ENCODE measurements at regions not wholly inside any gene's neighbourhood (a gene's known extent, or its start where the extent isn't known, plus 50 kb on each side); places are given as distances from the start of the nearest gene placed in this dataset.
"Not testable (repeated sequence)": the region's sequence is repeated elsewhere in the genome, so short reads cannot be mapped to it uniquely, and the experiment has no call there.

DNA sequence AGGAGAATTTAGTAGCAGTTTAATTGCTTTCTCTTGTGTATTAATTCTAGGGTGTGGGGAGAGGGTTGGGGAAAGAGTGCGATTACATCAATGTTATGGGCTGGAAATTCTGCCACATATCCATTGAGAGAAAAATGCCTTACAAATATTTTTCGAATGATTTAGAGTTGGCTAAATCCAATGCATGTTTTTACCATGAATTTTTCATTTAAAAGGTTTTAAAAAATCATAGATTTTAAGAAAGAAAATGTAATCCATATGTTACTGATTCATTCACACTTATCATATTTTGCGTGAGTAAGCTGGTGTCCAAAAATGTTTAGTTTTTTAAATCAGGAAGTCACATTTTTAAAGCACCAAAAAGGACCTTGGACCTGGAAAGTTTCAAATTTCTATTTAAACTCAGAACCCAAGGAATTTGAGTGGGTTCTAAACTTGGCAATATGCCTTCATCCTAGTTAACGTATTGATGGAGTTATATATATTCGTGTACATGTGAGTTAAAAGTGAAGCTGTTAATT lies 627.4 kb upstream of the CITED2 start:
- ATAC-seq (no peak), DNase-seq (ENCODE audit: low spot score) (no peak)

DNA sequence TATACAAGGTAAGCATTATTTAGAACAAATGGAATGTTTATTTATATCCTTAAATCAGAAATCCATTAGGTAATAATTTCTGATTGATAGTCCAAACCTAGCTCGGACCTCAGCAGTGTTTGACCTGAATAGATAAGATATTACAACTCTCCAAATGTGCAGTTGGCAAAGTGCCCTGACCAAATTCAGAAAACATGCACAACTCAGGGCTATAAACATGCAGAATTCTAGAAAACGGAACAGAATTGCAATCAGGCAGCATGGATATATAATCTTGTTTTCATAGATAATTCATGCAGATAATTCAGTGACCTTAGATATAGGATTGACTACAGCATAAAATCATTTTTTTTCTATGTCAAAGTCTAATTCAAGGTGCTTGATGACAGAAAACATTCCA lies 626.6 kb upstream of the CITED2 start:
- ATAC-seq, result peak; percentile 45
- no peak for DNase-seq (ENCODE audit: low spot score)

DNA sequence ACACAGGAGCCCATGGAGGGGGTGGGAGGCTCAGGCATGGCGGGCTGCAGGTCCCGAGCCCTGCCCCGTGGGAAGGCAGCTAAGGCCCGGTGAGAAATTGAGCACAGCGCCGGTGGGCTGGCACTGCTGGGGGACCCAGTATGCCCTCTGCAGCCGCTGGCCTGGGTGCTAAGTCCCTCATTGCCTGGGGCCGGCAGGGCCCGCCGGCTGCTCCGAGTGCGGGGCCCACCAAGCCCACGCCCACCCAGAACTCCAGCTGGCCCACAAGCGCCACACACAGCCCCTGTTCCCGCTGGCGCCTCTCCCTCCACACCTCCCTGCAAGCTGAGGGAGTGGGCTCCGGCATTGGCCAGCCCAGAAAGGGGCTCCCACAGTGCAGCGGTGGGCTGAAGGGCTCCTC lies 625.2 kb upstream of the CITED2 start:
- DNase-seq (ENCODE audit: low spot score); ATAC-seq: not testable (repeated sequence)

DNA sequence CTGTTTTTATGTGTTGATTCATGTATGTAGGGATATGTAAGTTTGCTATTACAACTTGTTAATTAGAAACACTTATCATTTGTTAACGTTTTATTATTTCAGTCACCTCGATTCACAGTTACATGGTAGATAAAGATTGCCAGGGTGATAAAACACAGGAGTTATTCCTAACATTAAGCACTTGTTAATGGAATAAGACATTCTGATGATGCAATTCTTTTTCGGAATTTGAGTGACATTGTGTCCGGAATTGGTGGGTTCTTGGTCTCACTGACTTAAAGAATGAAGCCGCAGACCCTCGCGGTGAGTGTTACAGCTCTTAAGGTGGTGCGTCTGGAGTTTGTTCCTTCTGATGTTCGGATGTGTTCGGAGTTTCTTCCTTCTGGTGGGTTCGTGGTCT lies 624.0 kb upstream of the CITED2 start:
- not testable (repeated sequence) for DNase-seq (ENCODE audit: low spot score); ATAC-seq

DNA sequence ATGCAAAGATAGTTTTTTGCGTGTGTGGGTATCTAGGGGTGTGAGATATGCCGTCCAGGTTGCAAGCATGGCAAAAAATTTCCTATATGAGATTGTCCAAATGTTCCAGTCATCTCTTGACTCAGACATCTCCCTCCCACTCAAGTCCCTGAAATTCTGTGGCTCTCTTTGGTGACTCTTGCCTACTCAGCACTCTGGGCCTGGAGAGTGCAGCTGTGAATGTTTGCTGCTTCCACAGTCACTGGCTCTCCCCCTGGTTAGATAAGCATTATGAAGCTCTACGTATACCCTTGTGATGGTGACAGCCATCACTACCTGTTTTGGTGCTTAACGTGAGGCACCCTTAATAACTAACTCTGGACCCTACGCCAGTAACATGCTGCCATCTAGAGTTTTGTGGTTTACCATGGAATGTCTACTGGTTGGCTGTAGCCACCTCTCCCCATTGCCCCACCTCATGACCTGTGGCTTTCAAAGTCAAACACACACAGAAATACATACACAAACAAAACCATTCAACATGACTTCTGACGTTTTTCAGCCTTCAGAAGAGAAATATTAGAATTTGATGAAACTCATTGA lies 621.9 kb upstream of the CITED2 start:
- ATAC-seq, result peak; percentile 100

DNA sequence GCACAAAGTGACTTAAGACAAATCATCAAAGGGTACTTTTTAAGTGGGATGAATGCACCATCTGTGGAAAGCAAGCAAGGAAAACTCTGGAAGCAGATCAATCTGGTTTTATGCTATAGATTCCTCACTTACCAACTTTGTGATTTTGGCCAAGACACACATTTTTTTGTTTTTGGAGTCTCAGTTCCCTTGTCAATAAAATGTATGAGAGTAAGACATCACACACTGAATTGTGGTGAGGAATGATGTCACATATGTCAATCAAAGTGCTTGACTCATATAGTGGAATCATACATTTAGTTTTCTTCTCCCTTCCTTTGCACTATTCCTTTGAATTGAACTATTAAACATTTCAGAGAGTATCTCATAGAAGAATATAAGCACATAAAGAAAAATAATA lies 620.5 kb upstream of the CITED2 start:
- ATAC-seq, result no peak
- DNase-seq (ENCODE audit: low spot score), result no peak

More for the DNA sequence above, 621.9 kb upstream of the CITED2 start:
- DNase-seq (ENCODE audit: low spot score), result peak; percentile 53

DNA sequence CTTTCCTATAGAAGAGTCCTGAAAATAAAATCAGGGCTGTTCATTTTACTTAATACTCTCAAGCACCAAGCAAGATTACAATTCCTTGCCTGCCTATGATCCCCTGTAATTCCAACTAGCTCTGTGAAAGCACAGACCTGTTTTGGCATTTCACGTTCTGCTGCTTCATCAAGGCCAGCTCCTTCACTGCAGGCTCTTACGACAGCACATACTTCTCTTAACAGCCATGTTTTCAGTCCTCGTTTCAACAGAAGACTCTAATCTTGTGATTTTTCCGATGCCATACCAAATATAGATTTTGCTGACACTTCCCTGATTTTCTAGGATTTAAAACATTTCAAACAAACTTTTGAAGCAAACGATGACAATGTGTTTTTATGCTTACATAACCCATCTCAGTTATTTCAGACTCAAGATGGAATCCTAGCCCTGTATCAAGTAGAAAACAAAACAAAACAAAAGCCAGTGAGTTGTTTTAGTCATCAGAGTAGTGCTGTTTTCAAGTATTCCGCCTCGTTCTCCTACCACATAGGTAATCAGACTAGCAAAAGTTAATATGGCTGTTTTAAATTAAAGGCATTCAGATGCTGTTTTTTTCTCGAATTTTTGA lies 616.5 kb upstream of the CITED2 start:
- DNase-seq (ENCODE audit: low spot score) (no peak), ATAC-seq (no peak)

DNA sequence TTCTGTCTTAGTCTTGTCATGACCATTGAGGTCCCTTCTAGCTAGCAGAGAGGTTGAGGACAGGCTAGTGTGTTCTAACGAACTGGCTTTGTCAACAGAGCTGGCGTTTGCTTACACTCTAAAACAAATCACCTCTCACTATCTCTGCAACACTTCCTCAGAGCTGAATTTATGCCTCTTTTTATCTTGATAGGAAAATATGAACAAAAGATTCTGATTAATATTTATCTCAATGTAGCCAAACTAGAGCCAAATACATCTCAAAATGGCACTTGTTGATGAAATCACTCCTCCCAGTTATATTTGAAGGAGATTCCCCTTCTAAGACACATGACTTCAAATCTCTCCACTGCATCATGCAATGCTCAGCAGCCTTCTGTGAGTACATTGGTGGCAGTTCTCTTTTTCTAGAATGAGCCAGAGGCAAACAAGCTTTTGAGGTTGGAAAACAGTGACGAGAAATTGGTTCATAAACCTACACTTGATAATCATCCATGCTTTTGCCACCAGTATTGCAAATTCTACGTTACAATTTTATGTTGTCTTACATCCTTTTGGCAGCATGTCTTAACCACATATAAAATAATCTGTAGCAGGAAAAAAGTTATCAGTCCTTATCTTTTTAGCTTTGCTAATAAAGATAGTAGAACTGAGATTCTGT lies 615.7 kb upstream of the CITED2 start:
- DNase-seq (ENCODE audit: low spot score) (no peak), ATAC-seq (peak; percentile 14)

DNA sequence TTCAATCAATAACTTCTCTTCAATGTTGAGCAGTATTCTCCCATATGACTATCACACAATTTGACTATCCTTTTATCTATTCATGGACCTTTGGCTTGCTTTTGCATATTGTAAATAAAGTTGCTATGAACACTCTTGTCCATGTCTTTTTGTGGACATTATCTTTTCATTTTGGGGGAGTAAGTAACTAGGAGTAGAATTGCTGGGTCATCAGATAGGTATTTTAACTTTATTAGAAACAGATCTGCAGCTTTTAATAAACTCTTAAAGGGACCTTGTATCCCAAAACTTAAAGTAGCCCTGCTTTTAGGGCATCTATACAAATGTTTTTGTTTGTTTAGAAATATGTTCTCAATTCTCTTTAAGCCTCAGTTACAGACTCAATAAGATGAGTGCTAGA lies 614.2 kb upstream of the CITED2 start:
- ATAC-seq (no peak), DNase-seq (ENCODE audit: low spot score) (no peak)

DNA sequence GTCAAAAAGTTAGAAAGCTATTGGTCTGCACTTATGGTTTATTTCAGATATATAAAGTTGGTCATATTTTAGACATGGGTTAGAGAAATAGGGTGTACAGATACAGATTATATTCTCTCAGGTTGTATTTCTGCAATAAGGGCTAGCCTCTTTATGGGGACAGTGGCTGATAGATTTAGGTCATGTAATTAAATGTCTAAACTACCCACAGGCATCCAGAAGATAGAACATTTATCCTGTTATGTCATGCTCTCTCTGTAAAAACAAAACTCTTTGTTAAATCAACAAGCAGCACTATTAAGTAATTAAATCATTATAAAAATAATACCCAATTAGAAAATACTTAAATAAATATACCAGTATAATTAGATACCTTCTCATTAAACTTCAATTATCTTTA lies 612.6 kb upstream of the CITED2 start:
- no peak for ATAC-seq
- no peak for DNase-seq (ENCODE audit: low spot score)

DNA sequence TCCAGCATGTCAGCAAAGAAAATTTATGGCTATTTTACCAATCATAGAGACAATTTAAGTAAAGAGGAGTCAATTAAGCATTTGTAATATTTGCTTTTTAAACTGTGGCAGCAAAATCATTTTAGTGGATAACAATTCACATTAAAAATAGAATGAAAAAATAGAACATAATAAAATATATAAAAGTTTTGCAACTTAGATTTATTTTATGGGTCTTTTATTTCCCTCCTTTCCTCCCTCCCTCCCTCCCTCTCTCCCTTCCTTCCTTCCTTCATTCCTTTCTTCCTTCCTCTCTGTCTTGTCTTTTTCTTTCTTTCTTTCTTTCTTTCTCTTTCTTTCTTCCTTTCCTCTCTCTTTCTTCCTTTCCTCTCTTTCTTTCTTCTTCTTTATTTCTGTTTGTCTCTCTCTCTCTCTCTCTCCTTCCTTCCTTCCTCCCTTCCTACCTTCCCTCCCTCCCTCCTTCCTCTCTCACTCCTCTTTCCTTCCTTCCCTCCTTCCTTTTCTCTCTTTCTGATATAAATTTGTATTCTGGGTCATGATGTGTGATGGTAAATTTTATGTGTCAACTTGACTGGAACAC lies 610.9 kb upstream of the CITED2 start:
- ATAC-seq (no peak), DNase-seq (ENCODE audit: low spot score) (no peak)

DNA sequence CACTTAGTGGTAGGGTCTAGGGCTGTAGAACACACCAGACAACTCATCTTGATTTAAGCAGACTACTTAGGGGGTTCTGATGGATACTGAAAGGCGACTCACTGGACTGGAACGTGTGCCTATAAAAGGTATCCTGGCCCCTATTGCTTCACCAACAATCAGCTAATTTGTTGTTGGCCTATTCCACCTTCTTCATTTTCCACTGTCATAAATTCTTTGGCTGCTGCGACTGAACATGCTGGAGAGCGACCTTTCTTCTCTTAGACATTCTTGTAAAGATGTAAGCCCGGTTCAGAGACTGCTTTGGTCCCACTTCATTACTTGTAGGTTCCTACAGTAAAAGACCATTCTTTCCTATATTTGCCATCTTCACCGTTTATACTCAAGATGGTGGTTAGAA lies 609.9 kb upstream of the CITED2 start:
- DNase-seq (ENCODE audit: low spot score), result no peak
- no peak for ATAC-seq

DNA sequence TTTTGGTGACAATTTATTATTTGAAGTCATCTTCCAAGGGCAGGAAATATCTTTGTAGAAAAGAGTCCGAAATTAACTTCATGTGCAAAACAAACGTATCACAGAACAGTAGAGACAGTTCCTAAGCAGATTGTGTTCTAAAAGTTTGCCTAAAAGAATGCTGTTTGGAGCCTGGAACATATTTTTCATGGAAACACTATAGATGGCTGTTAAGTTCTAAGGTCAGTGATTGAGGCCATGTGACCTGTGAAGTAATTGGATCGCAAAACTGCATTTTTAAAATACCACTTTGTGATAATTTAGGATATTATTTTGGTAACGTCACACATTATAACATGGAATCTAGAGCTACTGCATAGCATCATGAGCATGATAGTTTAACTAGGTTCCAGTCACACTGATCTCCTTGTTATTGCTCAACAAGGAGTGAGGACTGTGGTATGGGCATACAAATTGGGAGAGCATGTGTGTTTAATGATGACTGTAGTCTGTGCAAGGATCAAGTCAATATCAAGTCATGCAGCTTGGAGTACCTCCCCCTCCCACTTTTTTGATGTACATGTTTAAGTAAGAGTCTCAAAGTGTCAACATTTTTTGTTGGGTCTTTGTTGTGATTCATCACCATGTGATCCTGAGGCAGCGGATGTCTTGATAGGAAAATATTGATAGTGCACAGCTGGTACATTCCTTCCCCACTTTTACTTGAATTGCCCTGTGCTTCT lies 609.3 kb upstream of the CITED2 start:
- DNase-seq (ENCODE audit: low spot score) (no peak), ATAC-seq (no peak)

DNA sequence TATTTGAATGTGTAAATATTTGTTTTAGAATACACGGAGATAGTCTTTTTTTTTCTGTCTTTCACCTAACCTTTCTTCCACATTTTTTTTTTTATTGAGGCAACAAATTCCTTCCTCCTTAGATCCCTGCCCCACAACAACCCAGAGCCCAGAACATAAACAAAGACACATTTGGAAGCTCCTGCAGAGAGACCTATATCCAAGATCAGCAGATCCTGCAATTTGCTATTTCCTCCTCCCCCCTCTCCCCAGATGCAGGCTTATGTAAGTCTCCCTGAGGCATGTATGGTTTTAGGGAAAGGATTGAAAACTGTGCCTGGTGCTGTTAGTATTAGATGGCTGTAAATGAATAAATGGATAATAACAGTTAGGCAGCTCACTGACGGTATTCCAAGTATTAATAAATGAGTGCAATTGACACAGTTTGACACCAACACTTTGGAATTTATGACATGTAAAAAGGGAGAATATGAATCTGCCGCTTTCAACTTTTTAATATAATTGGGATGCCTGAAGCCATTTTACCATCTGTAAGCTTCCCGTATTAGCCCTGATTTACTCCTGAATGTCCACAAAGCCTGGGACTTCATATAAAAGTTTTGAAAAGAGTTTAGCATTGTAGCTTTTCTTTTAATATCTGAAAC lies 608.3 kb upstream of the CITED2 start:
- DNase-seq (ENCODE audit: low spot score), result no peak
- no peak for ATAC-seq

DNA sequence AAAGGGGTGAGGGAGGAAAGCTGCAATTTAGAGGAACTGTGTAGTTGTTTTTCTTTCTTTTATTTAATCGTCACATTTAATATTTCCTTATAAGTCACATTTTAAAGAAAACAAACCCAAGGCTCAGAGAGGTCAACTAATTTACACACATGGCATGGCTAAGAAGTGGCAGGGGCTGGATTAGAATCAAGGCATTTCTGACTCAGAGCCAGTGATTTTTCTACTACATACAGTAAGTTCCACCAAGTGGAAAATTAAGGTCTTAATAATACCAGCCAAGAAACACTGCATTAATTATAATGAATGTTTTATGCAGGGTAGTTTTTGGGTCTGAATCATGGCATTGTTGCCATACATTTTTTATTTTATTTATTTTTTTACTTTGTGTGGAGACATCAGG lies 607.7 kb upstream of the CITED2 start:
- ATAC-seq (no peak), DNase-seq (ENCODE audit: low spot score) (no peak)

DNA sequence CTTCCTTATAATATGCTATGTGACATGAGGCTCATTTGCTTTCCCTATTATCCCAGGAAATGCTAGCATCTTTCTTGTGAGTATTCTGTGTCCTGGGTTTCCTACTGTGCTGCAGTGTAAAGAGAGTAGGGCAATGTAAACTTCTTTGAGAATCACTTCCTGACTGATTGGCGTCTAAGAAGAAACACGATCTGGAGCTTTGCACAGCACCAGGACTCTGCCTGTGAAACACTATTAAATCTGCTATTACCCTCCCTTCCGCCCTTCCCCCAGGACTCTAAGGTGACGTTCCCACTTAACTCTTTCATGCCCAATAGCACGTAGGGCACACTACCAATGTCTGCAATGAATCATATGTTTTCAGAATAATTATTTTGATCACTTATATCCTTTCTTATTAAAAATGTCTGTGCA lies 607.3 kb upstream of the CITED2 start:
- ATAC-seq, result peak; percentile 32
- DNase-seq (ENCODE audit: low spot score), result no peak

DNA sequence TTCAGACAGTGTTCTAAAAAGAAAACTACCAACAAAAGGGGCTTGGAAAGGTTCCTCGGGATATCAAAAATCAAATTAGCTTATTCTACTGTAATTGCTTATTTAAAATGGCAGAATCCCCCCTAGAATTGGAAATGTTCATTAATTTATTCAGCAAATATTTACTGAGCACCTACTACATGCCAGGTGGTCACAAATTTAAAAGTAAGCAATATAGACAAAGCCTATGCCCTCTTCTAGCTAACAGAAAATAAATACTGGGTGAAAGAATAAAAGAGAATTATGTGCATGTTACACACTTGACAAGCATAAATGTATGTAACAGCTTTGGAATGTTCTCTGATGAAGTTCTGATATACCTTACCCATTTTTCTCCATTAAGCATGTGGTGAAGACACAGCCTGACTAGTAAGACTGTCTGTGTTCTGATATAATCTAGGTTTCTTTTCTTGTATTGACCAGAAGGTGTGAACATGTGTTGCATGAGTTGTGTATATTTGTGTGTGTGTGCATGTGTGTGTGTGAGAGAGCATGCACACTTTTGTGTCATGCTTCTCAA lies 606.7 kb upstream of the CITED2 start:
- no peak for ATAC-seq
- DNase-seq (ENCODE audit: low spot score), result no peak

DNA sequence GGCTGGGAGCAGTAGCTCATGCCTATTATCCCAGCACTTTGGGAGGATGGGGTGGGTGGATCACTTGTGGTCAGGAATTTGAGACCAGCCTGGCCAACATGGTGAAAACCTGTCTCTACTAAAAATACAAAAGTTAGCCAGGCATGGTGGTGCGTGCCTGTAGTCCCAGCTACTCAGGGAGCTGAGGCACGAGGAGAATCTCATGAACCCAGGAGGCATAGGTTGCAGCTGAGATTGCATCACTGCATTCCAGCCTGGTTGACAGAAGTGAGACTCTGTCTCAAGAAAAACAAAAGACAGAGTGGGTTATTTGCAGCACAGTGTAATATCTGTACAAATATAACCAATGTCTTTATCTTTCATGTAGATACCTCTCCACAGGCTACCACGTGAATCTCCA lies 606.2 kb upstream of the CITED2 start:
- DNase-seq (ENCODE audit: low spot score); ATAC-seq: not testable (repeated sequence)

DNA sequence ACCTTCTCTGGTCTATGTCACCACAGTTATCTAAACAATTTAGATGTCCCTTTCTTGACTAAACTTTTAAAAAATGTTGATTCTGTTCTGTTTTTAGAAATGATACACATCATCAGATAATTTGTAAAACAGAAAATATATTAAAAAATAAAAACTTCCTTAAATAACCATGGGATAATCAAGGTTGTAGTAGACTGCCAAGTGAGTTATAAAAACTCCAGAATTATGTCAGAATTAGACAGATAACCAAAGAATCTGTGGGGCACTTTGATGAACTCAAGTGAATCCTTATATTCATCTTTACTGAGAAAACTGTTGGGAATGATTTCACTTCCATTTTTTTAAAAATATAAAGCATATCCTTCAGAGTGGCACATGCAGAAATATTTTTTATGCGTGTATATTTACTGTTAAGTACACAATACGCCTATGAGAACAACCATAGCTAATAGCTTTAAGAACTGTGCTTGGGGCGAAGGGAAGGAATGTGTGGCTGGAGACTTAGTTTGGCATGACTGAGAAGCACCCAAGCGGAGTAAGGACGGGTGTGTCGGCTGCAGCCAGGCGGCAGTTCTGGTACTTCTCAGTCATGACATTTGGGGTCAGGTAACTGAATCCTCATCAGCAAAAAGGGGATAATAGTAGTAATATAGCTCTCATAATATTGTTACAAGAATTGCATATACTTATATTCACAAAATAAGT lies 604.7 kb upstream of the CITED2 start:
- ATAC-seq (no peak), DNase-seq (ENCODE audit: low spot score) (no peak)

DNA sequence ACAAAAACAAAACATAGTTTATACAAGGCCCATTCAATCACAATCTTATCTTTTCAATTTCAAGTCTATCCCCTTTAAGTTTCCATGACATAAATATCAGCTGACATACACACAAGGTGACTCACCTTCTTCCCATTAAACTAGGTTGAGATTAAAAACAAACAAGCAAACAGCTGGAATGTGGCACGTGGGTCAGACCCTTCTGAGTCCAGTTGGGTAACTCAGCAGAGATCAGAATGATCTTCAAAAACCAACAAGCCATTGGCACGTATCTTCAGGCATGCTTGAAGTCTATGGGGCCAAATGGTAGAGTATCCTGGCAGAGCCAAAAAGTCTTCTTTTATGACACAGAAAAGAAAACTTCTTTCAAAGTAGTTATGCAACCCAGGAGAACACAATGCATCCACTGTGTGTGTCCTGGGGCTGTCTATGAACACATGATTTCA lies 603.5 kb upstream of the CITED2 start:
- DNase-seq (ENCODE audit: low spot score), result no peak
- ATAC-seq, result no peak

Measured in left lobe of liver (tissue), 2 donors.